Body of pancreas (tissue), 4 donors: ENCODE measurements at regions not wholly inside any gene's neighbourhood (a gene's known extent, or its start where the extent isn't known, plus 50 kb on each side); places are given as distances from the start of the nearest gene placed in this dataset.

Experiments used
- POLR2A ChIP-seq, 3 donors: fragments of 450-650 bp; IDR thresholded peaks; one replicate each; pipeline ENCODE4 v1.6.1; 2016; ENCODE audit warnings: antibody characterized with exemption in 3 of 3, mild to moderate bottlenecking in 2 of 3
- TF ChIP-seq, protein P1 (sequence below), 7 experiments: fragments of 450-650 bp in 4 of 7; fragments of 200-600 bp in 3 of 7; sonication (generic) in 3 of 7; IDR thresholded peaks; one replicate each; pipeline ENCODE4 v1.5.1; 2016 to 2019; ENCODE audit warnings: antibody characterized with exemption in 7 of 7

DNA sequence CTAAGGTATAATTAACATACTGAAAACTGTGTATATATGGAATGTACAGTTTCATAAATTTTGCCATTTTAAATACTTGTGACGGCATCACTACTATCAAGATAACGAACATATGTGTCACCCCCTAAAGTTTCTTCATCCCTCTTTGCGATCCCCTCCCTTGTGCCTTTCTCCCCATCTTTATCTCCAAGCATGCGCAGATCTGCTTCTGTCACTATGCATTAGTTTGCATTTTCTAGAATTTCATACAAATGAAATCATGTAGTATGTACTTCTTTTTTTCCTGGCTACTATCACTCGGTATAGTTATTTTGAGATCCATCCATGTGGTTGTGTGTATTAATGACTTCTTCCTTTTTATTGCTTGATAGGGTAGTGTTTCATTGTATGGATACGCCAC is 154.9 kb downstream of the ZNF648 start:
- TF ChIP-seq, protein P1, sequence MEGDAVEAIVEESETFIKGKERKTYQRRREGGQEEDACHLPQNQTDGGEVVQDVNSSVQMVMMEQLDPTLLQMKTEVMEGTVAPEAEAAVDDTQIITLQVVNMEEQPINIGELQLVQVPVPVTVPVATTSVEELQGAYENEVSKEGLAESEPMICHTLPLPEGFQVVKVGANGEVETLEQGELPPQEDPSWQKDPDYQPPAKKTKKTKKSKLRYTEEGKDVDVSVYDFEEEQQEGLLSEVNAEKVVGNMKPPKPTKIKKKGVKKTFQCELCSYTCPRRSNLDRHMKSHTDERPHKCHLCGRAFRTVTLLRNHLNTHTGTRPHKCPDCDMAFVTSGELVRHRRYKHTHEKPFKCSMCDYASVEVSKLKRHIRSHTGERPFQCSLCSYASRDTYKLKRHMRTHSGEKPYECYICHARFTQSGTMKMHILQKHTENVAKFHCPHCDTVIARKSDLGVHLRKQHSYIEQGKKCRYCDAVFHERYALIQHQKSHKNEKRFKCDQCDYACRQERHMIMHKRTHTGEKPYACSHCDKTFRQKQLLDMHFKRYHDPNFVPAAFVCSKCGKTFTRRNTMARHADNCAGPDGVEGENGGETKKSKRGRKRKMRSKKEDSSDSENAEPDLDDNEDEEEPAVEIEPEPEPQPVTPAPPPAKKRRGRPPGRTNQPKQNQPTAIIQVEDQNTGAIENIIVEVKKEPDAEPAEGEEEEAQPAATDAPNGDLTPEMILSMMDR (IDR thresholded peaks at IDR 0.05): no peak
- TF ChIP-seq POLR2A (IDR thresholded peaks at IDR 0.05): no peak
